Neural crest cell (in vitro differentiated cells): ENCODE measurements at regions not wholly inside any gene's neighbourhood (a gene's known extent, or its start where the extent isn't known, plus 50 kb on each side); places are given as distances from the start of the nearest gene placed in this dataset.

Source experiments
- DNase-seq: peaks from one replicate; pipeline ENCODE4 v3.0.0; 2021; ENCODE audit warnings: low read depth, mixed read lengths, low spot score
- H3K27ac Mint-ChIP-seq: one replicate; pipeline ENCODE4 v1.8.0; 2021; ENCODE audit warnings: mild to moderate bottlenecking, mixed read lengths; ENCODE audit not compliant: unreplicated experiment
- H3K27me3 Mint-ChIP-seq: 2 replicates; pipeline ENCODE4 v1.8.0; 2021; ENCODE audit warnings: low read depth, mild to moderate bottlenecking, mixed read lengths
- H3K36me3 Mint-ChIP-seq: 2 replicates; pipeline ENCODE4 v1.8.0; 2021; ENCODE audit warnings: low read depth, mild to moderate bottlenecking, mixed read lengths
- H3K4me1 Mint-ChIP-seq: 2 replicates; pipeline ENCODE4 v1.8.0; 2021; ENCODE audit warnings: mixed read lengths
- H3K4me3 Mint-ChIP-seq: one replicate; pipeline ENCODE4 v1.8.0; 2021; ENCODE audit warnings: mild to moderate bottlenecking, mixed read lengths
- H3K9me3 Mint-ChIP-seq: 2 replicates; pipeline ENCODE4 v1.8.0; 2021; ENCODE audit warnings: mixed read lengths
- CTCF ChIP-seq: fragments of 200-600 bp; sonication (generic); conservative IDR thresholded peaks from 2 replicates; pipeline ENCODE4 v1.5.0; 2021; ENCODE audit warnings: antibody characterized with exemption, mild to moderate bottlenecking

- no peaks in the 10 kb centered on the region for H3K36me3 Mint-ChIP-seq
- peaks cover 21% of the 10 kb centered on the region for H3K4me1 Mint-ChIP-seq
- no peaks in the 10 kb centered on the region for H3K9me3 Mint-ChIP-seq
- no peak overlapping the region for H3K27ac Mint-ChIP-seq
- no peaks in the 10 kb centered on the region for H3K27me3 Mint-ChIP-seq
- TF ChIP-seq CTCF = no peak
- no peak for DNase-seq
- no peak overlapping the region for H3K4me3 Mint-ChIP-seq
These were observed 99.6 kb downstream of the SLC25A47 start for GRCh38 chr14:100422556-100423316.

- Mint-ChIP-seq H3K4me1 (peaks cover 20% of the 10 kb centered on the region), H3K27ac (no peak overlapping the region)
- no peak for TF ChIP-seq CTCF
These were observed 100.3 kb downstream of the SLC25A47 start for GRCh38 chr14:100423317-100424010.

GRCh38 chr14:100424504-100425428, 101.6 kb downstream of the SLC25A47 start:
- peaks cover 15% of the 10 kb centered on the region for H3K4me1 Mint-ChIP-seq
- H3K9me3 Mint-ChIP-seq = no peaks in the 10 kb centered on the region
- H3K27me3 Mint-ChIP-seq = no peaks in the 10 kb centered on the region
- TF ChIP-seq CTCF = no peak
- H3K4me3 Mint-ChIP-seq = no peak overlapping the region
- peak overlapping the region; percentile 60 for H3K27ac Mint-ChIP-seq
- no peak for DNase-seq
- no peaks in the 10 kb centered on the region for H3K36me3 Mint-ChIP-seq

More at GRCh38 chr14:100423317-100424010, 100.3 kb downstream of the SLC25A47 start:
- H3K9me3 Mint-ChIP-seq = no peaks in the 10 kb centered on the region
- H3K4me3 Mint-ChIP-seq = no peak overlapping the region
- no peaks in the 10 kb centered on the region for H3K36me3 Mint-ChIP-seq
- DNase-seq = no peak
- no peaks in the 10 kb centered on the region for H3K27me3 Mint-ChIP-seq

GRCh38 chr14:100425429-100425827, 102.3 kb downstream of the SLC25A47 start:
- Mint-ChIP-seq H3K4me1 (peaks cover 13% of the 10 kb centered on the region), H3K9me3 (no peaks in the 10 kb centered on the region), H3K27ac (no peak overlapping the region), H3K27me3 (no peaks in the 10 kb centered on the region), H3K4me3 (no peak overlapping the region), H3K36me3 (no peaks in the 10 kb centered on the region)
- no peak for DNase-seq
- no peak for TF ChIP-seq CTCF

- Mint-ChIP-seq H3K4me3 (no peak overlapping the region), H3K36me3 (no peaks in the 10 kb centered on the region), H3K27me3 (no peaks in the 10 kb centered on the region), H3K4me1 (peaks cover 13% of the 10 kb centered on the region), H3K27ac (no peak overlapping the region), H3K9me3 (no peaks in the 10 kb centered on the region)
- no peak for DNase-seq
- no peak for TF ChIP-seq CTCF
These were observed 103.2 kb downstream of the SLC25A47 start for GRCh38 chr14:100426314-100426713.
